AG09319 (cell line): ENCODE measurements at regions not wholly inside any gene's neighbourhood (a gene's known extent, or its start where the extent isn't known, plus 50 kb on each side); places are given as distances from the start of the nearest gene placed in this dataset.

Experiments
- DNase-seq: peaks from one replicate; pipeline ENCODE4 v3.0.0-alpha.2; 2010; ENCODE audit warnings: low read depth; ENCODE audit errors: extremely low read depth
- TF ChIP-seq, protein P1 (sequence below): IDR thresholded peaks from 2 replicates; pipeline ENCODE4 v1.5.1; 2011; ENCODE audit warnings: low read depth, mild to moderate bottlenecking, inconsistent platforms, low read length, moderate library complexity

DNA sequence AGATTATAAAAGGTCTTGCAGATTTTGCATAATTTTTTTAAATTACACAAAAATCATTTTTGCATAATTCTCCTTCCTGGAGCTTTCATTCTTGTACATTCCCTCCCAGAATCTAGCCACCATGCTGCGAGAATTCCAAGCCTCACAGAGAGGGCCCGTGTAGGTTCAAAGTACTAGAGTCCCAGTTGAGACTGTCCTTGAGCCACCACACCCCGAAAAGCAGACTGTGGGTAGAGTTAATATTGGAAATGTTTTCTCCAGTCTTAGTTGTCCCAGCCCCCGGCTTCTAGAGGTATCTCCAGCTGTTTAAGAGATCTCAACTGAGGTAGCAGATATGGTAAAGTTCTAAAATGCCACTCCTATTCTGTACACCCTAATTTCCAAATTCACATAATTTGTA is 407.3 kb upstream of the ANO3 start:
- DNase-seq, result no peak

DNA sequence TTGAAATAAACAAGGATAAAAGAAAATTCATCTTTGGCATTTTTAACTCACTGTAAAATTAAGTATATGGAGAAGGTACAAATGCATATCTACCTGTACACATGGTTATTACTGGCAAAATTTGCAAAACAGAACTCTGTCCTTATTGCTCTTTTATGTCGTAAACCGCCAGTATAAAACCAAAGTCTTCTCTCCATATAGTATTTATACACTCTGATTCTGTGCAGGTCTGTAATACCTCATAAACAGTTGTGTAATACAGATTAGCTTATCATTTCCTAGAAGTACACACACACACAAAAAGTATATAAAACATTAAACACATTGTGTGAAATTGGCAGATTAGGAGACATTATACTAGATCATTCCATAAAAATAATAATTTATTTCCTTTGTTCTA is 406.6 kb upstream of the ANO3 start:
- TF ChIP-seq, protein P1, sequence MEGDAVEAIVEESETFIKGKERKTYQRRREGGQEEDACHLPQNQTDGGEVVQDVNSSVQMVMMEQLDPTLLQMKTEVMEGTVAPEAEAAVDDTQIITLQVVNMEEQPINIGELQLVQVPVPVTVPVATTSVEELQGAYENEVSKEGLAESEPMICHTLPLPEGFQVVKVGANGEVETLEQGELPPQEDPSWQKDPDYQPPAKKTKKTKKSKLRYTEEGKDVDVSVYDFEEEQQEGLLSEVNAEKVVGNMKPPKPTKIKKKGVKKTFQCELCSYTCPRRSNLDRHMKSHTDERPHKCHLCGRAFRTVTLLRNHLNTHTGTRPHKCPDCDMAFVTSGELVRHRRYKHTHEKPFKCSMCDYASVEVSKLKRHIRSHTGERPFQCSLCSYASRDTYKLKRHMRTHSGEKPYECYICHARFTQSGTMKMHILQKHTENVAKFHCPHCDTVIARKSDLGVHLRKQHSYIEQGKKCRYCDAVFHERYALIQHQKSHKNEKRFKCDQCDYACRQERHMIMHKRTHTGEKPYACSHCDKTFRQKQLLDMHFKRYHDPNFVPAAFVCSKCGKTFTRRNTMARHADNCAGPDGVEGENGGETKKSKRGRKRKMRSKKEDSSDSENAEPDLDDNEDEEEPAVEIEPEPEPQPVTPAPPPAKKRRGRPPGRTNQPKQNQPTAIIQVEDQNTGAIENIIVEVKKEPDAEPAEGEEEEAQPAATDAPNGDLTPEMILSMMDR, result no peak
- no peak for DNase-seq

More for the DNA sequence above, 407.3 kb upstream of the ANO3 start:
- TF ChIP-seq, protein P1, result no peak

DNA sequence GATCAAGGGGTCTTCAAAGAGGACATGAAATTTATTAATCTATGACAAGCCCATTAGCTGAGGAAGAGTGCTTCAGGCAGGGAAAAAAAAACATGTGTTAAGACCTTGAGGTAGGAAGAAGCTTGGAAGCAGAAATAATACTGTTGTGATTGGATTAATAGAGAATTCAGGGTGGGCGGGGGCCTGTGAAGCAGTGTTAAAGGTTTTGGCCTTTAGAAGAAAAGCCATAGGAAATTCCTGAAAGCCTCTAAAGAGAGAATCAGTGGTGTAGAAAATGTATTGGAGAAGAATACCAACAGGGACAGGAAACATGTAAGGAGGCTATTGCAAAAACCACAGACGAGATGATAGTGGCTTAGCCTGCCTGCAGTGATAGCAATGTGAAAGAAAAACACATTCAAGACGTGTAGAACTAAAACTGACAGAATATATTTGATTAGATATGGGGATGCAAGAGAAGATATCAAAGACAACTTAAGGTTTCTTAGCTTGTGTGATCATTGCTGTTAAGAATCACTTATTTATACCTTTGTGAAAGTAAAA is 404.4 kb upstream of the ANO3 start:
- no peak for DNase-seq
- TF ChIP-seq, protein P1, result no peak

DNA sequence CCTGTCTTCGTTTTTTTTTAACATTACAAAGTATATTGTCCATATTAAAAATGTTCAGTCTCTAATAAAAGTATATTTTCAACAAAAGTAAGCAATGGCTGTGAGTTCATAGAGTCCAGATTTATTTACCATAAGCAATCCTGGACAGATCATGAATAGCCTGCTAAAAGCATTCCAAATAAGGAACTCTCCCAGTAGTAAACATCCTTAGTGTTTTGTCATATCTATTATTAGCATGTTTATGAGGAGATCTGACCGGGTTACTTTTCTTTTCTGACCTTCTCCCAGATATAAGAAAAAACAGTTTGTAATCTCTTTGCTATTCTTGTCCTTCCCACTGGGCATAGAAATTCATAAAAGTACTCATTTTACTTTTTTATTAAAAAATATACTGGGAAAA is 403.9 kb upstream of the ANO3 start:
- DNase-seq, result no peak
- TF ChIP-seq, protein P1, result no peak

GRCh38 chr11:25938952-25939351 is 393.0 kb upstream of the ANO3 start:
- TF ChIP-seq, protein P1, result no peak
- no peak for DNase-seq

DNA sequence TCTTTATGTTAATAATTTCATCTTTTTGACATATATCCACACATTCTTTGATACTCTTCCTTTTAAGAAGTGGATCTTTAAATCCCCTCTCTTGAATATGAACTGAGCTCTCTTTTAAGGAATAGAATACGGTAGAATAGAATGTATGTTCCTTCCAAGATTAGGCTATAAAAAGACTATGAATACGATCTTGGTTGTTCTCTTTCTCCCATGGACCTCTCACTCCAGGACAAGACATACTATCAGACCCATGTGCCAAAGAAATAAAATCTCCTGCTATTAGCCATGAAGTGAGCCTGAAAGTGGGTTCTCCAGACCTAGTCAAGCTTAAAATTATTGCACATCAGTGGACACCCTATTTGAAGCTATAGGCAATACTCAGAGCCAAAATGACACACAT is 392.2 kb upstream of the ANO3 start:
- TF ChIP-seq, protein P1, result no peak
- DNase-seq, result no peak

DNA sequence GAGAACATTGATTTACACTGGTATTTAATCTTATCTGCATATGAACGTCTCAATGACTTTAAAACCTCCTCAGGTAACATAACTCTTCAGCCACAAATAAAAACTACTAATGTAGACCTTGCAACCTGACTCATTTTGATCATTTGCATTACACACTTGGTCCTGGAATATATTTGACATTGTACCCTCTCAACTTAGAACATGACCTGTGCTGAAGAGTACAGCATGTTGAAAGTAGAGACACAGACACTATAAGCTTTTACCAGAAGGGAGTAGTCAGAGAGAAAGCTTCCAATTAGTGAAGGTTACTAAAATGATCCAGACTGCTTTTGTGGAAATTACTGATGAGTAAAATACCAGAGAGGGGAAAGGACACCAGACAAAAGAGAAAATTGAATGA is 390.6 kb upstream of the ANO3 start:
- TF ChIP-seq, protein P1, result no peak
- no peak for DNase-seq
